ENCODE measurements at regions not wholly inside any gene's neighbourhood (a gene's known extent, or its start where the extent isn't known, plus 50 kb on each side); places are given as distances from the start of the nearest gene placed in this dataset.

DNA sequence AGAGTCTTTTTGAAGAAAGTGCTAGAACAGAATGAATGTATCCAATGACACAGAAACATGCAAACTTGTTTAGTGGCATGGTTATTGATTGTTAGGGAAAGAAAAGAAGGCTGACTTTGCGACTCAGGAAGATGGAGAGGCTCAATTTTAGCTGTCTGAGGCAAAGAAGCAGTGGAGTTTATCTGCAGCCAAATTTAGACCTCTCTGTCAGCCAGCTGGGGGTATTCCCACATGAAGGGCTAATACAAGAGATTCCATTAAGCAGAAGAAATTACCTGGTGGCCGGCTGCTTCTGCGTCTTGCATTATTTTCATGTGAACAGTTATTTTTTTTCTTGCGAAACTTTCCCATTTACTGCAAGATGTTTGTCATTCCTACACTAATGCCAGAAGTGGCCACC lies 240.2 kb upstream of the NBEA start (continued):
- TF ChIP-seq, protein P1, sequence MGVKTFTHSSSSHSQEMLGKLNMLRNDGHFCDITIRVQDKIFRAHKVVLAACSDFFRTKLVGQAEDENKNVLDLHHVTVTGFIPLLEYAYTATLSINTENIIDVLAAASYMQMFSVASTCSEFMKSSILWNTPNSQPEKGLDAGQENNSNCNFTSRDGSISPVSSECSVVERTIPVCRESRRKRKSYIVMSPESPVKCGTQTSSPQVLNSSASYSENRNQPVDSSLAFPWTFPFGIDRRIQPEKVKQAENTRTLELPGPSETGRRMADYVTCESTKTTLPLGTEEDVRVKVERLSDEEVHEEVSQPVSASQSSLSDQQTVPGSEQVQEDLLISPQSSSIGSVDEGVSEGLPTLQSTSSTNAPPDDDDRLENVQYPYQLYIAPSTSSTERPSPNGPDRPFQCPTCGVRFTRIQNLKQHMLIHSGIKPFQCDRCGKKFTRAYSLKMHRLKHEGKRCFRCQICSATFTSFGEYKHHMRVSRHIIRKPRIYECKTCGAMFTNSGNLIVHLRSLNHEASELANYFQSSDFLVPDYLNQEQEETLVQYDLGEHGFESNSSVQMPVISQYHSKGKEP (tag by site-specific recombination; IDR thresholded peaks at IDR 0.05) = no peak
- no peak for TF ChIP-seq SP3 (tag by site-specific recombination; IDR thresholded peaks at IDR 0.05)

DNA sequence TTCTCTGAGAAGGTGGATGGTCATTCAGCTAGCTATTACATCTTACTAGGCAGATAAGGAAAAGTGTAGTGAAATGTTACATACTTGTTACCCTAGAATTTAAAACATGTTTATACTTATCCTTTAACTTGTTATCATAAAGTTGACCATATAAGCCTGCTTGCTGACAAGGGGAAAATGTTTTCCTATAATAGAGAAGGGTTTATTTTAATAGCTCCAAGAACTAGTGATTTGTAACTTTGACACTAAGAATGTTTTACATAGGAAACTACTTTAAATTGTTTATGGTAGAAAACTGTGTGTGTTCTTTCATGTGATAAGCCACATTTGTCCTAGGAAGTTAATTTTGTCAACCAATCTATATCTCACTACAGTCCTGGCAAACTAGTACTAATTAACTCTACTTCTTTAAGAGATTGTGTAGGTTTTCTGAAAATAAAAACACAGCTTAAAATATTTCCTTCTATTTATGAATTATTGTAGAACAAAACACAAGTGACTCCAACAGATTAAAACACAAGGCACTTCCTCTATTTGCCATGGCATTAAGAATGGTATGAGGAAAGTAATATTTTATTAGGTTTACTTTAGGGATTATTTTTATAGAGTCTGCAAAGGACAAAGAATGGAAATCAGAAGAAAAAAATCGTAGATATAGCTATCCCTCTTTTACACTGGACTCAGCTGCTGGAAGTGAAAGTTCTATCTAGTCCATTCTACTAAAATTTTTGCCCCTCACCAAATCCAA lies 233.3 kb upstream of the NBEA start:
- H3K4me1 ChIP-seq (ENCODE audit: control insufficient read depth, insufficient read depth, low read length) = no peaks in the 10 kb centered on the region
- no peak overlapping the region for H3K27ac ChIP-seq (ENCODE audit: extremely low read depth, low read depth, low read length)
- TF ChIP-seq MEIS1 (CRISPR knock-in tag; IDR thresholded peaks at IDR 0.05; ENCODE audit: borderline replicate concordance) (no peak), ZNF23 (tag by site-specific recombination; IDR thresholded peaks at IDR 0.05; ENCODE audit: borderline replicate concordance) (no peak), ZXDB (tag by site-specific recombination; IDR thresholded peaks at IDR 0.05) (no peak), ZNF777 (tag by site-specific recombination; IDR thresholded peaks at IDR 0.05; ENCODE audit: borderline replicate concordance) (no peak), BCL11A (tag by site-specific recombination; IDR thresholded peaks at IDR 0.05; ENCODE audit: low read depth) (no peak)
- TF ChIP-seq, protein P2, sequence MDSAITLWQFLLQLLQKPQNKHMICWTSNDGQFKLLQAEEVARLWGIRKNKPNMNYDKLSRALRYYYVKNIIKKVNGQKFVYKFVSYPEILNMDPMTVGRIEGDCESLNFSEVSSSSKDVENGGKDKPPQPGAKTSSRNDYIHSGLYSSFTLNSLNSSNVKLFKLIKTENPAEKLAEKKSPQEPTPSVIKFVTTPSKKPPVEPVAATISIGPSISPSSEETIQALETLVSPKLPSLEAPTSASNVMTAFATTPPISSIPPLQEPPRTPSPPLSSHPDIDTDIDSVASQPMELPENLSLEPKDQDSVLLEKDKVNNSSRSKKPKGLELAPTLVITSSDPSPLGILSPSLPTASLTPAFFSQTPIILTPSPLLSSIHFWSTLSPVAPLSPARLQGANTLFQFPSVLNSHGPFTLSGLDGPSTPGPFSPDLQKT (IDR thresholded peaks at IDR 0.05; ENCODE audit: borderline replicate concordance, low read depth, low read length) = no peak
- TF ChIP-seq, protein P3, sequence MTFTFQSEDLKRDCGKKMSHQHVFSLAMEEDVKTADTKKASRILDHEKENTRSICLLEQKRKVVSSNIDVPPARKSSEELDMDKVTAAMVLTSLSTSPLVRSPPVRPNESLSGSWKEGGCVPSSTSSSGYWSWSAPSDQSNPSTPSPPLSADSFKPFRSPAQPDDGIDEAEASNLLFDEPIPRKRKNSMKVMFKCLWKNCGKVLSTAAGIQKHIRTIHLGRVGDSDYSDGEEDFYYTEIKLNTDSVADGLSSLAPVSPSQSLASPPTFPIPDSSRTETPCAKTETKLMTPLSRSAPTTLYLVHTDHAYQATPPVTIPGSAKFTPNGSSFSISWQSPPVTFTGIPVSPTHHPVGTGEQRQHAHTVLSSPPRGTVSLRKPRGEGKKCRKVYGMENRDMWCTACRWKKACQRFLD (tag by site-specific recombination; IDR thresholded peaks at IDR 0.05) = no peak
- H3K36me3 ChIP-seq (ENCODE audit: control insufficient read depth in 2 of 2, insufficient read depth in 1 of 2, low read length in 2 of 2) = no peaks in the 10 kb centered on the region
- no peak overlapping the region for H3K4me3 ChIP-seq (ENCODE audit: low read depth, low read length)
- ChIA-PET CTCF (no interaction called here), POLR2A (no interaction called here)
- H3K9me3 ChIP-seq (ENCODE audit: control insufficient read depth, insufficient read depth, low read depth, low read length) = no peaks in the 10 kb centered on the region

DNA sequence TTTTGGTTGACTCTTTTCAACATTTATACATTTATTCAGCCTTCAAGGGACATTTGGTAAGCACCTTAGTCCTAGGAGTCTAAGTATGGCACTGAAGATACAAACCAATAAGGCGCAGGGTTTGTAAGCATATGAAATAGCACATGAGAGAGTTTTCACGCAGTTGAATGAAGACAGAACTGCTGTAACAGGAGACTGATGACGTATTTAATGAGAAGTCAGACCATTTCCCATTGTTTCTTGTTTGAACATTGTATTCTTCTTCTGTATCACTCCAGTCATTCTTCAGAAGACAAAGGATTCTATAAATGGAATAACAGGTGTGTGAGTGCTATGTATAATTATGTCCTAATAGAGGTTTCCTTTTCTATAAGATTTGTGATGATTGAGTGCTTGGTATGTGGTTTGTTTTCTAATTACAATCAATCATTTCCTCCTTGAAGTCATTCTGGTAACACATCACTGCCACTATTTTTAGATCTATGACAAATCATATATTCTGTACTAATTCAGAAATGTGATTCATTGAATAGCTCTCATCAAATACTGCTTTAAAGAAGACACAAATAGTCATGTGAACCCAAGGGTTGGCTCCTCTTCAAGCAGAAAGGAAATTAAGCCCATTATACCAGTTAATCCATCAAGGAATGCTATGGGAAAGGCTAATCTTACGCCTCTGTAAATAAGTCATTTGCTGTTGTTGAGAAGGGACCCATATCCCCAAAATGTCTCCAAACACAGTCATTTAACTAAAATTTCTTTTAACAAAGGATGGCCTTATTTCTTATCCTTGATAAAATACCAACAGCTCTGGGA lies 222.8 kb upstream of the NBEA start:
- ChIA-PET POLR2A (no interaction called here), CTCF (no interaction called here)
- Histone ChIP-seq H3K27ac (ENCODE audit: extremely low read depth, low read depth, low read length) (no peak overlapping the region), H3K36me3 (ENCODE audit: control insufficient read depth in 2 of 2, insufficient read depth in 1 of 2, low read length in 2 of 2) (no peaks in the 10 kb centered on the region), H3K4me1 (ENCODE audit: control insufficient read depth, insufficient read depth, low read length) (no peaks in the 10 kb centered on the region), H3K9me3 (ENCODE audit: control insufficient read depth, insufficient read depth, low read depth, low read length) (no peaks in the 10 kb centered on the region), H3K4me3 (ENCODE audit: low read depth, low read length) (no peak overlapping the region)
- TF ChIP-seq OSR2 (tag by site-specific recombination; IDR thresholded peaks at IDR 0.05) = no peak
- no peak for TF ChIP-seq ZSCAN30 (tag by site-specific recombination; IDR thresholded peaks at IDR 0.05)
- TF ChIP-seq ZXDB (tag by site-specific recombination; IDR thresholded peaks at IDR 0.05) = no peak
- no peak for TF ChIP-seq KLF7 (tag by site-specific recombination; IDR thresholded peaks at IDR 0.05; ENCODE audit: borderline replicate concordance)
- TF ChIP-seq GLIS2 (tag by site-specific recombination; IDR thresholded peaks at IDR 0.05) = no peak
- TF ChIP-seq, protein P1 (tag by site-specific recombination; IDR thresholded peaks at IDR 0.05) = no peak
